CD4-positive, alpha-beta T cell (primary cell): ENCODE measurements at regions not wholly inside any gene's neighbourhood (a gene's known extent, or its start where the extent isn't known, plus 50 kb on each side); places are given as distances from the start of the nearest gene placed in this dataset.

Source experiments
- ATAC-seq: fragments of 200-7000 bp; cut with Tn5 transposase; one replicate; pipeline ENCODE4 v1.10.0; 2022; ENCODE audit warnings: mild to moderate bottlenecking; ENCODE audit not compliant: poor library complexity
- CTCF ChIA-PET: fragments of 350-600 bp; sonication (Branson Sonifier 250); formaldehyde crosslinking; loops from one replicate; lab custom pipeline; 2021; ENCODE audit warnings: antibody characterized with exemption, inconsistent platforms; lab: Charles Lee
- POLR2A ChIA-PET: fragments of 350-600 bp; sonication (Branson Sonifier 250); formaldehyde crosslinking; loops from one replicate; lab custom pipeline; 2021; ENCODE audit warnings: antibody characterized with exemption, inconsistent platforms; lab: Charles Lee
- DNase-seq, 14 experiments: peaks; one replicate each; pipeline ENCODE4 v3.0.0-alpha.2; 2013 to 2020; ENCODE audit warnings: mixed read lengths in 2 of 14
- H3K27ac ChIP-seq, 2 donors: one replicate each; pipeline versions ENCODE4 v1.5.1 to v1.7.0; 2013; ENCODE audit warnings: low read length in 2 of 2, low read depth in 1 of 2, mild to moderate bottlenecking in 1 of 2
- H3K27me3 ChIP-seq, 2 experiments: 1 replicate in 1 of 2; 2 replicates in 1 of 2; pipeline versions ENCODE4 v1.6.1 to v1.7.0; 2013; ENCODE audit warnings: low read length in 2 of 2, control low read depth in 1 of 2, mild to moderate bottlenecking in 1 of 2, moderate library complexity in 1 of 2; ENCODE audit not compliant: insufficient read depth in 2 of 2, control insufficient read depth in 1 of 2
- H3K36me3 ChIP-seq: one replicate; pipeline ENCODE4 v1.6.1; 2013; ENCODE audit warnings: low read length, control low read depth; ENCODE audit not compliant: insufficient read depth
- H3K4me1 ChIP-seq: one replicate; pipeline ENCODE4 v1.6.1; 2013; ENCODE audit warnings: low read length, control low read depth; ENCODE audit not compliant: insufficient read depth
- H3K4me3 ChIP-seq: one replicate; pipeline ENCODE4 v1.5.1; 2013; ENCODE audit warnings: mild to moderate bottlenecking, low read length, moderate library complexity
- H3K9me3 ChIP-seq, 2 experiments: 1 replicate in 1 of 2; 2 replicates in 1 of 2; pipeline versions ENCODE4 v1.6.1 to v1.7.0; 2013; ENCODE audit warnings: low read length in 2 of 2, mild to moderate bottlenecking in 2 of 2, control low read depth in 1 of 2, moderate library complexity in 1 of 2; ENCODE audit not compliant: control insufficient read depth in 1 of 2, insufficient read depth in 1 of 2
- H3K27ac Mint-ChIP-seq: one replicate; pipeline ENCODE4 v1.8.0; 2020; ENCODE audit warnings: mixed read lengths
- H3K27me3 Mint-ChIP-seq: one replicate; pipeline ENCODE4 v1.8.0; 2021; ENCODE audit warnings: mixed read lengths
- H3K36me3 Mint-ChIP-seq: one replicate; pipeline ENCODE4 v1.8.0; 2021; ENCODE audit warnings: low read depth, mixed read lengths
- H3K4me1 Mint-ChIP-seq: one replicate; pipeline ENCODE4 v1.8.0; 2021; ENCODE audit warnings: low read depth, mixed read lengths
- H3K4me3 Mint-ChIP-seq: one replicate; pipeline ENCODE4 v1.8.0; 2020; ENCODE audit warnings: mild to moderate bottlenecking, mixed read lengths
- H3K9me3 Mint-ChIP-seq: one replicate; pipeline ENCODE4 v1.8.0; 2020; ENCODE audit warnings: mixed read lengths
- intact Hi-C, 2 experiments: fragments of 100-400 bp; cut with DNase I in 1 of 2; cut with micrococcal nuclease in 1 of 2; formaldehyde crosslinking; loops; one replicate each; pipeline versions ENCODE4 v1.15.1 to v1.9.0; 2023 to 2025; cut with DNase I, micrococcal nuclease
- TF ChIP-seq, protein P1 (sequence below): fragments of 200-600 bp; IDR thresholded peaks from one replicate; pipeline ENCODE4 v1.8.0; 2022; ENCODE audit warnings: antibody characterized with exemption, mild to moderate bottlenecking

DNA sequence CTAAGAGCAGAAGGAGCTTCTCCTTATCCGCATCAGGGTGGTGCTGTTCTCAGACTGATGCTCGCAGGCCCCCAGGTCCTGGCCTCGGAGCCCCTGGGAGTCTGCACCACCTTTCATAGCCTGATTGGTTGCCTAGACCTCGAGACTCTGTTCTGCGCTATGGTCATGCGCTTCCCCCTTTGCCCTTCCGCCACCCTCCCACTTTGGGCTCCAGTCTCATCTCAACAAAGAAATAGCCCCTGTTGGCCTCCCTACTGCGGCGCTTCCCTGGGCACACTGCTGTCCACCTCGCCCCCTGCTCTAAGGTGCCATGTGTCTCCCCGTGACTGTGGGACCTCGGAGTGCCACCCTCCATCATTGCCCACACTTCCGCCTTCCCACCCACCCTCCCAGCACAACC is 102.9 kb upstream of the TWIST2 start:
- Histone ChIP-seq H3K4me1 (no peaks in the 10 kb centered on the region), H3K4me3 (no peak overlapping the region), H3K27me3 (peaks cover 9 to 11% of the 10 kb centered on the region in 2 experiments), H3K36me3 (no peaks in the 10 kb centered on the region), H3K27ac (no peak overlapping the region), H3K9me3 (peaks cover 3 to 27% of the 10 kb centered on the region in 2 experiments)
- H3K27ac Mint-ChIP-seq: no peak overlapping the region
- ChIA-PET CTCF (no interaction called here), POLR2A (no interaction called here)
- H3K4me1 Mint-ChIP-seq: no peaks in the 10 kb centered on the region
- H3K27me3 Mint-ChIP-seq: peaks cover 35% of the 10 kb centered on the region
- intact Hi-C loops: no loop called here
- peaks cover 6% of the 10 kb centered on the region for H3K9me3 Mint-ChIP-seq
- H3K4me3 Mint-ChIP-seq: no peak overlapping the region
- DNase-seq: no peak
- no peak for ATAC-seq
- TF ChIP-seq, protein P1, sequence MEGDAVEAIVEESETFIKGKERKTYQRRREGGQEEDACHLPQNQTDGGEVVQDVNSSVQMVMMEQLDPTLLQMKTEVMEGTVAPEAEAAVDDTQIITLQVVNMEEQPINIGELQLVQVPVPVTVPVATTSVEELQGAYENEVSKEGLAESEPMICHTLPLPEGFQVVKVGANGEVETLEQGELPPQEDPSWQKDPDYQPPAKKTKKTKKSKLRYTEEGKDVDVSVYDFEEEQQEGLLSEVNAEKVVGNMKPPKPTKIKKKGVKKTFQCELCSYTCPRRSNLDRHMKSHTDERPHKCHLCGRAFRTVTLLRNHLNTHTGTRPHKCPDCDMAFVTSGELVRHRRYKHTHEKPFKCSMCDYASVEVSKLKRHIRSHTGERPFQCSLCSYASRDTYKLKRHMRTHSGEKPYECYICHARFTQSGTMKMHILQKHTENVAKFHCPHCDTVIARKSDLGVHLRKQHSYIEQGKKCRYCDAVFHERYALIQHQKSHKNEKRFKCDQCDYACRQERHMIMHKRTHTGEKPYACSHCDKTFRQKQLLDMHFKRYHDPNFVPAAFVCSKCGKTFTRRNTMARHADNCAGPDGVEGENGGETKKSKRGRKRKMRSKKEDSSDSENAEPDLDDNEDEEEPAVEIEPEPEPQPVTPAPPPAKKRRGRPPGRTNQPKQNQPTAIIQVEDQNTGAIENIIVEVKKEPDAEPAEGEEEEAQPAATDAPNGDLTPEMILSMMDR: no peak
- H3K36me3 Mint-ChIP-seq: no peaks in the 10 kb centered on the region

DNA sequence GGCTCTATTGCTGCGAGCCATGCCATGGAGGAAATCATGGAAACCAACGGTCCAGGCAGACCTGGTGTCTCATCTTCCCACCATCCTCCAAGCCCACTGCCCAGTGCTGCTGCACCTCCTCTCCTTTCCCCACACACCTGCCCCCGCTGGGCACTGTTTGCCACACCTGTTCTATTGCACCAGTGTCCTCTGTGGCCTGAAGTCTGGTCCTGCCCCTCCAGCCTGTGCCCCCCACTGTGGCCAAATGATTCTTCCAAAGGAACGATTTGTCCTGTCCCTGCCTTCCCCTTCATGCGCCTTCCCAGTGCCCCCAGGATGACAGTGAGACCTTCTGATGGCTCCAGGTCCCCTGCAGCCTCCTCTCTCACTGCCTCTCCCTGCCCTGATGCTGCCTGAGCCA is 101.9 kb upstream of the TWIST2 start:
- ChIA-PET POLR2A (no interaction called here), CTCF (no interaction called here)
- Mint-ChIP-seq H3K27me3 (peaks cover 26% of the 10 kb centered on the region), H3K36me3 (no peaks in the 10 kb centered on the region), H3K27ac (no peak overlapping the region), H3K4me3 (no peak overlapping the region), H3K9me3 (peaks cover 6% of the 10 kb centered on the region), H3K4me1 (no peaks in the 10 kb centered on the region)
- ATAC-seq (no peak), DNase-seq (no peak)
- no peak overlapping the region for H3K27ac ChIP-seq
- peaks cover 6 to 9% of the 10 kb centered on the region in 2 experiments for H3K27me3 ChIP-seq
- H3K36me3 ChIP-seq: no peaks in the 10 kb centered on the region
- H3K4me1 ChIP-seq: no peaks in the 10 kb centered on the region
- H3K4me3 ChIP-seq: no peak overlapping the region
- intact Hi-C loops: no loop called here
- peaks cover 3 to 27% of the 10 kb centered on the region in 2 experiments for H3K9me3 ChIP-seq
- TF ChIP-seq, protein P1: no peak

DNA sequence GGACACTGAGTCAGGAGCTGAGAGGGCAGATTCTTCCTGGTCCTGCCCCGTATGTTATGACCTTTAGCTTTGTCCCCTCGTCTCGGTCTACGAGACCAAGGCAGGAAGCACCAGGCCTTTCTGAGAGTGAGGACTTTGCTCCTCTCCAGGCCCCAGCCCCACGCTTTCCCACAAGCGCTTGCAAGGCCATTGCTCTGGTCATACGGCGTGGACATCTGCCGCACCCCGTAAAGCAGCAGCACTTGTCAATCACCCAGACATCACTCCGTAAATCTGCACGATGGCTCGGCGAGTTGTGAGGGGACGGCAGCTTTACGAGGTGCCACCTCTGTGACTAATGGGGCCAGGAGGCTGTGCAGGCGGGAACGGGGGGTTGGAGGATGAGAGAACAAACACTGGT is 100.8 kb upstream of the TWIST2 start:
- Mint-ChIP-seq H3K9me3 (peaks cover 6% of the 10 kb centered on the region), H3K4me3 (no peak overlapping the region), H3K4me1 (no peaks in the 10 kb centered on the region), H3K36me3 (no peaks in the 10 kb centered on the region), H3K27ac (no peak overlapping the region), H3K27me3 (peaks cover 17% of the 10 kb centered on the region)
- Histone ChIP-seq H3K36me3 (no peaks in the 10 kb centered on the region), H3K27ac (no peak overlapping the region), H3K27me3 (peaks cover 0 to 6% of the 10 kb centered on the region in 2 experiments), H3K4me1 (no peaks in the 10 kb centered on the region), H3K9me3 (peaks cover 3 to 26% of the 10 kb centered on the region in 2 experiments), H3K4me3 (no peak overlapping the region)
- ChIA-PET CTCF (no interaction called here), POLR2A (no interaction called here)
- no peak for DNase-seq
- TF ChIP-seq, protein P1: no peak
- intact Hi-C loops: no loop called here
- no peak for ATAC-seq
